Left renal cortex interstitium (tissue), 4 donors: ENCODE measurements at regions not wholly inside any gene's neighbourhood (a gene's known extent, or its start where the extent isn't known, plus 50 kb on each side); places are given as distances from the start of the nearest gene placed in this dataset.
"Not testable (repeated sequence)": the region's sequence is repeated elsewhere in the genome, so short reads cannot be mapped to it uniquely, and the experiment has no call there.

Experiments
- DNase-seq, 4 donors: peaks; one replicate each; pipeline ENCODE4 v3.0.0-alpha.2; 2013; ENCODE audit warnings: low read depth in 4 of 4, low spot score in 2 of 4, missing footprints in 1 of 4

- DNase-seq: no peak
Observed at GRCh38 chr6:81371930-81372329, 380.6 kb downstream of the TENT5A start.

GRCh38 chr6:81366972-81367371 is 385.5 kb downstream of the TENT5A start:
- no peak for DNase-seq

- no peak for DNase-seq
Observed at GRCh38 chr6:81362246-81362645, 390.2 kb downstream of the TENT5A start.

- no peak for DNase-seq
Observed at GRCh38 chr6:81353262-81353661, 399.2 kb downstream of the TENT5A start.

GRCh38 chr6:81344026-81344425 is 408.5 kb downstream of the TENT5A start:
- DNase-seq: not testable (repeated sequence)

- no peak for DNase-seq
Observed at GRCh38 chr6:81340946-81341345, 411.5 kb downstream of the TENT5A start.

GRCh38 chr6:81331526-81331925 is 421.0 kb downstream of the TENT5A start:
- DNase-seq: no peak

GRCh38 chr6:81328700-81329099 is 423.8 kb downstream of the TENT5A start:
- DNase-seq: no peak

- DNase-seq: no peak
Observed at GRCh38 chr6:81326881-81327561, 425.5 kb downstream of the TENT5A start.

- no peak for DNase-seq
Observed at GRCh38 chr6:81309811-81310210, 442.7 kb downstream of the TENT5A start.

- DNase-seq: no peak
Observed at GRCh38 chr6:81308577-81309279, 443.8 kb downstream of the TENT5A start.

- no peak for DNase-seq
Observed at GRCh38 chr6:81307651-81308214, 444.7 kb downstream of the TENT5A start.

- DNase-seq: no peak
Observed at GRCh38 chr6:81304466-81304865, 448.0 kb downstream of the TENT5A start.

GRCh38 chr6:81300961-81301360 is 451.5 kb downstream of the TENT5A start:
- no peak for DNase-seq

- no peak for DNase-seq
Observed at GRCh38 chr6:81298751-81299150, 453.7 kb downstream of the TENT5A start.

- peak in 2 of 4 donors; percentile 1 to 16 for DNase-seq
Observed at GRCh38 chr6:81295310-81295709, 457.2 kb downstream of the TENT5A start.

GRCh38 chr6:81293896-81294295 is 458.6 kb downstream of the TENT5A start:
- DNase-seq: no peak

- DNase-seq: no peak
Observed at GRCh38 chr6:81289229-81289628, 463.3 kb downstream of the TENT5A start.

- DNase-seq: no peak
Observed at GRCh38 chr6:81265106-81265505, 487.4 kb downstream of the TENT5A start.

- no peak for DNase-seq
Observed at GRCh38 chr6:81263531-81264168, 488.8 kb downstream of the TENT5A start.

- no peak for DNase-seq
Observed at GRCh38 chr6:81262656-81263055, 489.8 kb downstream of the TENT5A start.
